HG03354 (cell line): ENCODE measurements at regions not wholly inside any gene's neighbourhood (a gene's known extent, or its start where the extent isn't known, plus 50 kb on each side); places are given as distances from the start of the nearest gene placed in this dataset.
A peak's percentile ranks its signal among the peaks of the same experiment; 100 is the strongest.
"Not testable (repeated sequence)": the region's sequence is repeated elsewhere in the genome, so short reads cannot be mapped to it uniquely, and the experiment has no call there.

Experiments used
- ATAC-seq: cut with Tn5 transposase; IDR thresholded peaks from one replicate; pipeline ENCODE4 v1.9.1; 2021; ENCODE audit warnings: mild to moderate bottlenecking; ENCODE audit not compliant: unreplicated experiment, poor library complexity, severe bottlenecking

DNA sequence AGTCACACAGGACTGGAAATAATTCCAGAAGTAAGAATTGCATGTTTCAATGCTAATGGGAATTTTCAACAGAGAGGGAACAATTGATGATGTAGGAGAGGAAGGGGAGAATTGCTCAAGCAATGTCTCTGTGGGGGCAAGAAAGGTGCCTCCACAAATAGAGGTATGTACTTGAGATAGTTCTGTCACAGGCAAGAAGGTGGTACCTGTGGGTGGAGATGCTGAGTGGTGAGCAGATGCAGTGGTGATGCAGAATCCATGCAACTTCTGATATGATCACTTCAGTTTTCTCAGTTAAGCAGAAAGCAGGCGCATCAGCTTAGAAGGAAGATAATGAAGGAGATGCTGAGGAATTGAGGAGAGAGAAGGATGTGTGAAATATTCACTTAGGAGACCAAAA, 55.1 kb upstream of the SEC24B start:
- no peak for ATAC-seq

DNA sequence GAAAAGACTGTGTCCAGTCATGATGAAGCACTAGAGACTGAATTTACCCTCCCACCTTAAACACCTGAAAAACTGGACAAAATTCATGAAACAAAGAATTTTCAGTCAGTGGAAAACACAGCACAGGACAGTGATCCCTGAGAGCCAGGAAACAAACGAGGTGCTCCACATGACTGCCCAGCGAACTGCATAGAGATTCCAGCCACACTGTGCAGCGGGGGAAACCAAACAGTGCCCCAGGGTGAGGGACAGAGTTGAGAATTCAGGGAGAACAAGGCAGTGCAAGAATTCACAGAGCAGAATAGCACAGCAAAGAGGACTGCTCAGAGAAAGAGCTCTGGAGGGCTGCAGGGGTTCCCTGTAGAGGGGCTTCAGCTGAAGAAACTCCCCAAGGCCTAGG, 55.5 kb upstream of the SEC24B start:
- no peak for ATAC-seq

DNA sequence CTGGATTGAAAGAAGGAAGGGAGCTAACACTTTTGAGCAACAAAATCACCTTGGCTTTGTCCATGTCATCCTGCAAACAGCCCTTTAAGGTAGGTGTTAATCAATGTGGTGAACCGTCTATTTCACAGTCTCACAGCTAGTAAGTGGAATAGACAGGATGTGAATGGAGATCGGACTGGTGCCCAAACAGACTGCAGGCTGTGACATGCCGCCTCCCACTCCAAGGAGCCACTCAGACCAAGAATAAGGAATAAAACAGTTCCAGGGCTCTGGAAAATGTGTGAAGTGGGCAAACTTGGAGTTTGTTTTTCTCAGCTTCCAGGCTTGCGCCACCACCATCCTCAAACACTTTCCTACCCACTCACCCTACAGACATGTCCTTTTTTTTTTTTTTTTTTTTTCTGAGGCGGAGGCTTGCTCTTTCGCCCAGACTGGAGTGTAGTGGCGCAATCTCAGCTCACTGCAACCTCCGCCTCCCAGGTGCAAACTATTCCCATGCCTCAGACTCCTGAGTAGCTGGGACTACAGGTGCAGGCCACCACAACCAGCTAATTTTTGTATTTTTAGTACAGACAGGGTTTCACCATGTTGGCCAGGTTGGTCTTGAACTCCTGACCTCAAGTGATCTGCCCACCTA, 57.7 kb upstream of the SEC24B start:
- ATAC-seq, result no peak

DNA sequence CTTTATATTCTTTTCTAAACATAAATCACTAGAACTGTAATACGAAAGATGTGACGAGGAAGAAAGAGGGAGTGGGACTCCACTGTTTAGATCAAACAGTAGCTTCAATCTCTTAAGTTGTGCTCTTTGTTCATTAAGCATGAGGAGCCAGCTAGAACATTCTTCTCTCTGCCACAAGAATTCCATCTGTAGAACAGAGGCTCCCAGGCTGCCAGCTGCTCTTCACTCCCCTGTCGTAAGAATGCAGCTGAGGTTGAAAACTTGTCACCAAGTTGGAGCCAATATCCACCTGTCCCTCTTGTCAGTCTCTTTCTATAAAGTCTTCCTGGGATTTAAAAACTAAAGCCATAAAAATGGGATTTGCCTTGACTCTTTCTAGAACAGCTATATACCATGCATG, 65.0 kb upstream of the SEC24B start:
- ATAC-seq, result no peak

DNA sequence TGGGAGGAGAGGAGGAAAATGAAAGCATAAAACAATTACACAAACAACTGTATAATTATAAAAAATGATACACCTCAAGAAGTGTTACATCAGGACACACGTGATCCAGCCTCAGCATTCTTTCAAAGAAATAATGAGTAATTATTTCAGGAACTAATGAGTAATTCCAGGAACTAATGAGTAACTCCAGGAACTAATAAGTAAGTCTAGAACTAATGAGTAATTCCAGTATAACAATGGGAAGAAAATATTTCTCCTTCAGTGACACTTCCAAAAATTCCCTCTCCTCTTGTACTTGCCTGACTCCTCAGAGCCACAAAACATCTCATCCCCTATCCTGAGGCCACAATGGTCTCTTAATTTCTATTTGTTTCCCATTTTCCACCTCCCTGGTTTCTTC, 63.5 kb upstream of the COL25A1 start:
- no peak for ATAC-seq

DNA sequence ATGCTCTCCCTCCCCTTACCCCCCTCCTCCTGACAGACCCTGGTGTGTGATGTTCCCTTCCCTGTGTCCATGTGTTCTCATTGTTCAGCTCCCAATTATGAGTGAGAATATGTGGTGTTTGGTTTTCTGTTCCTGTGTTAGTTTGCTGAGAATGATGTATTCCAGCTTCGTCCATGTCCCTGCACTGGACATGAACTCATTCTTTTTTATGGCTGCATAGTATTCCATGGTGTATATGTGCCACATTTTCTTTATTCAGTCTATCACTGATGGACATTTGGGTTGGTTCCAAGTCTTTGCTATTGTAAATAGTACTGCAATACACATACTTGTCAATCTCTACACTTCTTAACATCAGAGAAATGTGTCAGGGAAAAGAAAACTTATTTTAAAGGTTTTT, 62.8 kb upstream of the COL25A1 start:
- ATAC-seq, result not testable (repeated sequence)

DNA sequence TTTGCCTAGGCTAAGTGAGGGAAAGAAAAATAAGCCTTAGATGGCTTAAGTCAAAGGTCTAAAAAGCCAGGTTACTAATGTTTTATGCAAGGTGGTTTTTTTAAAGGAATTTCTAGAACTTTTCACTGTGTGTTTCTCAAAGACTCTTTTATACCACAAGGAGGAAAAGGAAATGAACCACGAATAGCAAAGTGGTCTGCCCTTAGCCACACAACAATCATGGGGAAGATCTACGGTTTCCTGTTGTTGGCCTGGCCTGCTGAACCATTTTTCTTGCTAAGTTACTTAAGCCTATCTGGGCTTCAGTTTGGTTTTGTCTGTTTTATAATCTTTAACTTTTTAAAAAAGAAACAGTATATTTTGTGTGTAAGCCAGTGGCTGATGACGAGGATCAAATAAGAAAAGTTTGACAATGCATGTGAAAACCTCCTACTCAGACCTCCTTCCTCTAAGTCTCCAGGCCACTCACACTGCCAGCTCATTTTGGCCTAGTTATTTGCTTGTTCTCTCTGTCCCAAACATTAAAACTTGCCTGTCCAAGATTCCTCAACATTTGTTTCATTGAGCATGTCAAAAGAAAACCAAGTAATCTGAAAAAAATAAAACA, 56.7 kb upstream of the COL25A1 start:
- ATAC-seq, result peak; percentile 69

DNA sequence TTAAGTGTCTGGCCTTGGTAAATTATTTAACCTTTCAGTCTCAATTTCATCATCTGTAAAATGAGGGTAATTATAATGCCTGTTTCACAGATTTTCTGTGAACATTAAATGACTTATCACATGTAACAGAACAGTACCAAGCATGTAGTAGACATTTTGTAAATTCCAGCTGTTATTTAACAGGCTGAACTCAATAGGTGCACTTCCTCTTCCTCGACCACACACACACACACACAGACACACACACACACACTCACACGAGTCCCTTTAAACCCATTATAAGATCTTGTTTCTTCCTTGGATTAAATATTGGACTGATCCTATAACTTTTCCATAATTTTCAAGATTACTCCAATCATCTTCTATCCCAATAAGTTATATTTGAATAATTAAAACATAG, 53.4 kb upstream of the COL25A1 start:
- ATAC-seq, result no peak

DNA sequence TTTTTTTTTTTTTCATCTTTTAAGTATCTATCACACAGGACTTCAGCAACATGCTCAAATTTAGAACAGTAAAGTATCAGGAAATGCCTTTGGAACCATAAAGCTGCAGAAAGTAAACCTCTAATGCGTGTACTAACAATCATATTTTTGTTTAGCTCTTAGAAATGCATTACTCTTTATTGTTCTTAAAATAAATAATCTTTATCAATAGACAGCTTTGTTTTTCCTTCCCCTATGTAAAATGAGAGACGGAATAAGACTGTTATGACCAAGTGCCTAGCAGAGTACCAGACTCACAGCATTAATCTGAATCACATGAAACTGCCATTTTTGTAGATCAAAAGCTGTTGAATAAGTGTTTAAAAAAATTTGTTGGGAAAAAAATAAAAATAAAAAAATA, 50.5 kb upstream of the COL25A1 start:
- ATAC-seq, result no peak
